Fibroblast of pulmonary artery (primary cell): ENCODE measurements at regions not wholly inside any gene's neighbourhood (a gene's known extent, or its start where the extent isn't known, plus 50 kb on each side); places are given as distances from the start of the nearest gene placed in this dataset.

Source experiments
- DNase-seq: peaks from one replicate; pipeline ENCODE4 v3.0.0-alpha.2; 2010; ENCODE audit warnings: low read depth
- H3K4me3 ChIP-seq: replicated peaks from 2 replicates; pipeline ENCODE4 v1.5.1; 2011; ENCODE audit warnings: low read depth, mild to moderate bottlenecking, control low read depth, low read length, moderate library complexity
- CTCF ChIP-seq: IDR thresholded peaks from 2 replicates; pipeline ENCODE4 v1.5.1; 2011; ENCODE audit warnings: mild to moderate bottlenecking, control low read depth, low read length, inconsistent platforms; ENCODE audit errors: missing control alignments

DNA sequence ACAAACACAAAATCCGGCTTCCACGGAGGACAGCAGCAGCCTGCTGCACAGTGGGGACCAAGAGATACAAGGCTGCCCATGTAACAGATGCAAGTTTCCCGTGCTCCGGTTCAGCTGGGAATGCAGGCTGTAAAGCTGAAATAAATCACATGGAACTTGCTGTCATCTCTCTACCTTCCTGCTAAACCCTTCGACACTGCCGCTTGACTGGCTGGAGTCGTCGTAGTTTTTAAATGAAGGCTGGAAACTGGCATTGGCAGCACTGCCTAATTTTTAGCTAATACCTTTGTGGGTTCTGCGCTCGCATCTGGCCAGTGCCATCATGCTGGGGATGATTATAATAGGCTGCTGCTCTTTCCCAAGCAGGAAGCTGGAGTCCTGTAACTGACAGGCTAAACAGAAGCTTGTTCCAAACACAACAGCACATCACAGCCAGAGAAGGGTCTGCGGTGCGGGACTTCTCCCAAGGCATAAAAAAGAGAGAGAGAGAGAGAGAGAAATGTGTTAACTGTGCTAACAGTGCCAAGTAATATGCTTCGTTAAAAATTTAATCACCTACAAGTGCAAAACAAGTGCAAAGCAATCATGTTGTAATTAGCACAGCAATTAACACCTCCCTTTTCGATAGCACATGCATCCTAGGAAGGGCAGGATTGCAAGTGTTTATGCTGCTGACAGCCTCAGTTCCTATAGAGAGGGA, 146.1 kb downstream of the TFAP2A start:
- no peak overlapping the region for H3K4me3 ChIP-seq
- DNase-seq = no peak
- TF ChIP-seq CTCF = no peak

DNA sequence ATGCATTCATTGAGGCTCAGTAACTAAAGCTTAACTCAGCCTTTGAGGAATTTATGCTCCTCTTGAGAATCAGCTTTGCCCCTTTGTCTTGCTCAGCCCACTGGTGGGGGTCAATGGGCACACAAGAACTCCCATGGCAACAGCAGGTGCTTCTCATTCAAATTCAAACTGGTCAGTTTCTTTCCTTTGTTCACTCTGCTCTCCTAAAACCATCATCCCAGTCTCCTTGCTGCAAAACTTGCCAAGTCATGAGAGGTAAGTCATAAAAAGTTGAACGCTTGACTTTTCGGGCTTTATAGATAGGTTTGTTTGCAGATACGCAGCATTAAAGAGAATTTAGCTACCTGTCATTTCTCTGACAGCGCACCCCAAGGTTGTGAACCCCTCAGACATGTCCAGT, 146.8 kb downstream of the TFAP2A start:
- no peak for DNase-seq
- no peak for TF ChIP-seq CTCF
- no peak overlapping the region for H3K4me3 ChIP-seq

GRCh38 chr6:10266462-10266861, 148.4 kb downstream of the TFAP2A start:
- H3K4me3 ChIP-seq = no peak overlapping the region
- TF ChIP-seq CTCF = no peak

GRCh38 chr6:10266061-10266460, 148.8 kb downstream of the TFAP2A start:
- no peak for TF ChIP-seq CTCF
- no peak overlapping the region for H3K4me3 ChIP-seq
- DNase-seq = no peak

More at GRCh38 chr6:10266462-10266861, 148.4 kb downstream of the TFAP2A start:
- no peak for DNase-seq

DNA sequence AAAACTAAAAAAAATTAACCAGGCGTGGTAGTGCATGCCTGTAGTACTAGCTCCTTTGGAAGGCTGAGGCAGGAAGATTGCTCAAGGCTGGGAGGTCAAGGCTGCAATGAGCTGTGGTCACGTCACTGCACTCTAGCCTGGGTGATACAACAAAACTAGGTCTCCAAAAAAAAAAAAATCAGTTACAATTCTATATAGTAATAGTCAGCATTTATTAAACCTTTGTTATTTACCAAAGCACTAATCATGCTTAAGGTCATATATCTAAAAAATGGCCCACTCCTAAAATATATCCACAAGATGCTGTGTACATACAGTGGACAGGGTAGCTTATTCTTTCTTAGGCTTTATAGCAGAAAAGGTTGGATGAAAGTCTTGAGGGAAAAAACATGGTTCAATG, 152.4 kb downstream of the TFAP2A start:
- DNase-seq = no peak
- no peak overlapping the region for H3K4me3 ChIP-seq
- no peak for TF ChIP-seq CTCF

- DNase-seq = no peak
- no peak for TF ChIP-seq CTCF
These were observed 155.2 kb downstream of the TFAP2A start for GRCh38 chr6:10259671-10260070.

DNA sequence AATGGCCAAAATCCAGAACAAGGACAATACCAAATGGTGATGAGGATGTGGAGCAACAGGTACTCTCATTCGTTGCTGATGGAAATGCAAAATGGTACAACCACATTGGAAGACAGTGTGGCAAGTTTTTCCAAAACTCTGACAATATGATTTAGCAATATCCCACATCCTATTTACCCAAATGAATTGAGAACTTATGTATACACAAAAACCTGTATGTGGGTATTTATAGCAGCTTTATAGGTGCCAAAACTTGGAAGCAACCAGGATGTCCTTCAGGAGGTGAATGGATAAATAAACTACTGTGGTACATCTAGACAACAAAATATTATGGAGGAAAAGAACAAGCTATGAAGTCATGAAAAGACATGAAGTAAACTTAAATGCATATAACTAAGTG, 156.5 kb downstream of the TFAP2A start:
- DNase-seq = no peak
- H3K4me3 ChIP-seq = no peak overlapping the region
- TF ChIP-seq CTCF = no peak

More at GRCh38 chr6:10259671-10260070, 155.2 kb downstream of the TFAP2A start:
- H3K4me3 ChIP-seq = no peak overlapping the region
